ENCODE measurements at regions not wholly inside any gene's neighbourhood (a gene's known extent, or its start where the extent isn't known, plus 50 kb on each side); places are given as distances from the start of the nearest gene placed in this dataset.

DNA sequence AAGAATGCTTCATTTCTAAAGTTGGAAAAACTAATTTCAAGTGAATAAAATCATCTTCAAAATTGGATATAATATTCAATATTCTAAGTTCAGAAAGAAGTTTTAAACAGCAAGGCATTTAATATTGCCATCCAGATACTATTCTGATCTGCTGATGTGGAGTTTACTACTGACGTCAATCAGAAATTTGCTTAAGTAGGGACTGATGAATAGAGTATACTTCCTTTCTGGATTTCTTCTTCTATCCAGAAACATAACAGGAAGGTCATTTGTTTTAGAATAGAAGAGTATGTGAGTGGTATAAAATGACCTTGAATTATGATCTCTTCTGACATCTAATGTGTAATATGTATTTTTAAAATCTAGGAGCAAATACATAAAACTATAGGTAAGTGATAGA lies 308.1 kb upstream of the ADGRL2 start:
- Mint-ChIP-seq H3K4me1 (ENCODE audit: low read depth, unreplicated experiment) (no peaks in the 10 kb centered on the region), H3K4me3 (ENCODE audit: unreplicated experiment) (no peak overlapping the region), H3K36me3 (ENCODE audit: insufficient read depth, unreplicated experiment) (no peaks in the 10 kb centered on the region), H3K27me3 (ENCODE audit: insufficient read depth, unreplicated experiment) (no peaks in the 10 kb centered on the region), H3K27ac (ENCODE audit: unreplicated experiment) (no peak overlapping the region), H3K9me3 (ENCODE audit: unreplicated experiment) (peaks cover 9% of the 10 kb centered on the region)
- TF ChIP-seq, protein P1, sequence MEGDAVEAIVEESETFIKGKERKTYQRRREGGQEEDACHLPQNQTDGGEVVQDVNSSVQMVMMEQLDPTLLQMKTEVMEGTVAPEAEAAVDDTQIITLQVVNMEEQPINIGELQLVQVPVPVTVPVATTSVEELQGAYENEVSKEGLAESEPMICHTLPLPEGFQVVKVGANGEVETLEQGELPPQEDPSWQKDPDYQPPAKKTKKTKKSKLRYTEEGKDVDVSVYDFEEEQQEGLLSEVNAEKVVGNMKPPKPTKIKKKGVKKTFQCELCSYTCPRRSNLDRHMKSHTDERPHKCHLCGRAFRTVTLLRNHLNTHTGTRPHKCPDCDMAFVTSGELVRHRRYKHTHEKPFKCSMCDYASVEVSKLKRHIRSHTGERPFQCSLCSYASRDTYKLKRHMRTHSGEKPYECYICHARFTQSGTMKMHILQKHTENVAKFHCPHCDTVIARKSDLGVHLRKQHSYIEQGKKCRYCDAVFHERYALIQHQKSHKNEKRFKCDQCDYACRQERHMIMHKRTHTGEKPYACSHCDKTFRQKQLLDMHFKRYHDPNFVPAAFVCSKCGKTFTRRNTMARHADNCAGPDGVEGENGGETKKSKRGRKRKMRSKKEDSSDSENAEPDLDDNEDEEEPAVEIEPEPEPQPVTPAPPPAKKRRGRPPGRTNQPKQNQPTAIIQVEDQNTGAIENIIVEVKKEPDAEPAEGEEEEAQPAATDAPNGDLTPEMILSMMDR (IDR thresholded peaks at IDR 0.05; ENCODE audit: insufficient read depth in 1 of 2, low read depth in 1 of 2, low read length in 1 of 2, severe bottlenecking in 1 of 2, unreplicated experiment in 1 of 2) = no peak
- H3K9me3 ChIP-seq = no peaks in the 10 kb centered on the region
- no peaks in the 10 kb centered on the region for H3K4me1 ChIP-seq
- H3K27me3 ChIP-seq (replicated peaks; ENCODE audit: control insufficient read depth, insufficient read depth, low read length) = no peaks in the 10 kb centered on the region
- H3K4me3 ChIP-seq (ENCODE audit: low read depth, low read length) = no peak overlapping the region
- DNase-seq = no peak
- BruUV-seq (replicated peaks) = no TSS peak
- ChIA-PET POLR2A (no interaction called here), CTCF (no interaction called here)
- H3K36me3 ChIP-seq (ENCODE audit: control insufficient read depth, insufficient read depth, low read length) = no peaks in the 10 kb centered on the region
- intact Hi-C loops (cut with micrococcal nuclease; ENCODE audit: unreplicated experiment) = no loop called here

DNA sequence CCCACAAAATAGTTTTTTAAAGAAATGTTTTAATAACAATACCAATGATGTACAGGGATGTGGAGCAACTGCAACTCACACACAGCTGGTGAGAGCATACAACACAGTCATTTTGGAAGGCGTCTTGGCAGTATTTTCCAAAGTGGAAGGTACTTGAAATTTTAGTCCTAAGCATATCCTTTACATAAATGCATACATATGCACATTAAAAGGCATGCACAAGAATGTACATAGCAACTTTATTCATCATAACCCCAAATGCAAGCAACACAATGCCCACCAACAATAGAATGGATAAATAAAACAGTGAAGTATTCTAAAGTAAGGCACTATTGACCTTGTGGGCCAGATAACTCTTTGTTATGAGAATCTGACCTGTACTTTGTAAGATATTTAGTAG lies 310.1 kb upstream of the ADGRL2 start:
- DNase-seq = no peak
- no TSS peak for BruUV-seq (replicated peaks)
- peaks cover 9% of the 10 kb centered on the region for H3K9me3 Mint-ChIP-seq (ENCODE audit: unreplicated experiment)
- H3K27me3 Mint-ChIP-seq (ENCODE audit: insufficient read depth, unreplicated experiment) = no peaks in the 10 kb centered on the region
- no peak overlapping the region for H3K27ac Mint-ChIP-seq (ENCODE audit: unreplicated experiment)
- Histone ChIP-seq H3K27me3 (replicated peaks; ENCODE audit: control insufficient read depth, insufficient read depth, low read length) (no peaks in the 10 kb centered on the region), H3K36me3 (ENCODE audit: control insufficient read depth, insufficient read depth, low read length) (no peaks in the 10 kb centered on the region), H3K4me3 (ENCODE audit: low read depth, low read length) (no peak overlapping the region), H3K9me3 (no peaks in the 10 kb centered on the region), H3K4me1 (no peaks in the 10 kb centered on the region)
- TF ChIP-seq, protein P1 (IDR thresholded peaks at IDR 0.05; ENCODE audit: insufficient read depth in 1 of 2, low read depth in 1 of 2, low read length in 1 of 2, severe bottlenecking in 1 of 2, unreplicated experiment in 1 of 2) = no peak
- intact Hi-C loops (cut with micrococcal nuclease; ENCODE audit: unreplicated experiment) = no loop called here
- CTCF ChIA-PET = no interaction called here
- no peaks in the 10 kb centered on the region for H3K4me1 Mint-ChIP-seq (ENCODE audit: low read depth, unreplicated experiment)
- POLR2A ChIA-PET = no interaction called here
- H3K36me3 Mint-ChIP-seq (ENCODE audit: insufficient read depth, unreplicated experiment) = no peaks in the 10 kb centered on the region
- H3K4me3 Mint-ChIP-seq (ENCODE audit: unreplicated experiment) = no peak overlapping the region

DNA sequence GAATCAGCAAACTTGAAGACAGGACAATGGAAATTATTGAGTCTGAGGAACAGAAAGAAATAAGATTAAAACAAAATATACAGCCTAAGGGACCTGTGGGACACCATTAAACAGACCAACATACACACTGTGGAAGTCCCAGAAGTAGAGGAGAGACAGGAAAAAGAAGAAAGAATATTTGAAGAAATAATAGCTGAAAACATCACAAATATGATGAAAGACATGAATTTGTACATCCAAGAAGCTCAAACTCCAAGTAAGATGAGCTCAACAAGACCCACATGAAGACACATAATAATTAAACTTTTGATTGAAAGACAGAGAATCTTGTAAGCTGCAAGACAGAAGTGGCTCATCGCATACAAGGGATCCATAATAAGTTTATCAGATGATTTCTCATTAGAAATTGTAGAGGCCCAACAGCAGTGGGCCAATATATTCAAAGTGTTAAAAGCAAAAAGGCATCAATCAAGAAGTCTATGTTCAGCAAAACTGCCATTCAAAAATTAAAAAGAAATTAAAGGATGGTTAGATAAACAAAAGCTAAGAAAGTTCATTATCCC lies 311.3 kb upstream of the ADGRL2 start:
- TF ChIP-seq, protein P1 (IDR thresholded peaks at IDR 0.05; ENCODE audit: insufficient read depth in 1 of 2, low read depth in 1 of 2, low read length in 1 of 2, severe bottlenecking in 1 of 2, unreplicated experiment in 1 of 2) = no peak
- no peak overlapping the region for H3K4me3 Mint-ChIP-seq (ENCODE audit: unreplicated experiment)
- DNase-seq = no peak
- H3K9me3 Mint-ChIP-seq (ENCODE audit: unreplicated experiment) = peaks cover 9% of the 10 kb centered on the region
- ChIA-PET CTCF (no interaction called here), POLR2A (no interaction called here)
- no peaks in the 10 kb centered on the region for H3K4me1 Mint-ChIP-seq (ENCODE audit: low read depth, unreplicated experiment)
- Histone ChIP-seq H3K4me1 (no peaks in the 10 kb centered on the region), H3K9me3 (no peaks in the 10 kb centered on the region), H3K4me3 (ENCODE audit: low read depth, low read length) (no peak overlapping the region), H3K27me3 (replicated peaks; ENCODE audit: control insufficient read depth, insufficient read depth, low read length) (no peaks in the 10 kb centered on the region), H3K36me3 (ENCODE audit: control insufficient read depth, insufficient read depth, low read length) (no peaks in the 10 kb centered on the region)
- BruUV-seq (replicated peaks) = no TSS peak
- H3K27ac Mint-ChIP-seq (ENCODE audit: unreplicated experiment) = no peak overlapping the region
- intact Hi-C loops (cut with micrococcal nuclease; ENCODE audit: unreplicated experiment) = no loop called here
- H3K27me3 Mint-ChIP-seq (ENCODE audit: insufficient read depth, unreplicated experiment) = no peaks in the 10 kb centered on the region
- no peaks in the 10 kb centered on the region for H3K36me3 Mint-ChIP-seq (ENCODE audit: insufficient read depth, unreplicated experiment)

All from Caco-2 (cell line).